Thyroid gland (tissue), 4 donors: ENCODE measurements at regions not wholly inside any gene's neighbourhood (a gene's known extent, or its start where the extent isn't known, plus 50 kb on each side); places are given as distances from the start of the nearest gene placed in this dataset.

Experiments
- DNase-seq, 2 donors: peaks; one replicate each; pipeline ENCODE4 v3.0.0-alpha.2; 2019
- H3K27ac ChIP-seq, 3 donors: fragments of 200-600 bp; sonication (generic); 1 replicate in 2 of 3; 2 replicates in 1 of 3; pipeline ENCODE4 v1.5.1; 2016 to 2019; ENCODE audit warnings: mild to moderate bottlenecking in 1 of 3, moderate library complexity in 1 of 3
- H3K27me3 ChIP-seq: fragments of 200-600 bp; sonication (generic); one replicate; pipeline ENCODE4 v1.5.1; 2019
- H3K36me3 ChIP-seq, 2 donors: fragments of 200-600 bp; sonication (generic); one replicate each; pipeline ENCODE4 v1.5.1; 2016 to 2019
- H3K4me1 ChIP-seq, 2 donors: fragments of 200-600 bp; sonication (generic); one replicate each; pipeline ENCODE4 v1.5.1; 2017 to 2019
- H3K4me3 ChIP-seq, 3 donors: fragments of 200-600 bp; sonication (generic); replicated peaks in 1 of 3; 1 replicate in 2 of 3; 2 replicates in 1 of 3; pipeline ENCODE4 v1.5.1; 2016; ENCODE audit warnings: mild to moderate bottlenecking in 1 of 3
- H3K9me3 ChIP-seq: fragments of 200-600 bp; sonication (generic); one replicate; pipeline ENCODE4 v1.5.1; 2017
- CTCF ChIP-seq, 6 experiments: fragments of 200-600 bp in 3 of 6; fragments of 450-650 bp in 3 of 6; sonication (generic) in 3 of 6; IDR thresholded peaks; one replicate each; pipeline ENCODE4 v1.5.1; 2016 to 2019; ENCODE audit warnings: antibody characterized with exemption in 6 of 6, mild to moderate bottlenecking in 2 of 6, inconsistent platforms in 1 of 6, moderate library complexity in 1 of 6
- POLR2A ChIP-seq, 2 donors: fragments of 450-650 bp; IDR thresholded peaks; one replicate each; pipeline ENCODE4 v1.6.1; 2017; ENCODE audit warnings: antibody characterized with exemption in 2 of 2, mild to moderate bottlenecking in 2 of 2, moderate library complexity in 1 of 2
- WGBS, 2 donors: methylation state at CpG; one replicate each; pipeline ENCODE4 v1.1.5; 2017; 5-methylcytosine and 5-hydroxymethylcytosine counted together
- intact Hi-C: fragments of 100-400 bp; cut with DNase I; formaldehyde crosslinking; loops from one replicate; pipeline ENCODE4 v1.15.1; 2023

- DNase-seq, result no peak
- Histone ChIP-seq H3K4me3 (no peak overlapping the region), H3K9me3 (no peaks in the 10 kb centered on the region), H3K4me1 (no peaks in the 10 kb centered on the region), H3K27me3 (no peaks in the 10 kb centered on the region), H3K27ac (no peak overlapping the region), H3K36me3 (no peaks in the 10 kb centered on the region)
- TF ChIP-seq CTCF (IDR thresholded peaks at IDR 0.05), result no peak
- TF ChIP-seq POLR2A (IDR thresholded peaks at IDR 0.05), result no peak
- WGBS, 2 donors, result 89 to 95% methylated on average over 1 of the region's 1 CpG
- intact Hi-C loops, result no loop called here
These were observed 361.6 kb upstream of the MARCKS start for GRCh38 chr6:113495521-113495920.

- Histone ChIP-seq H3K4me3 (no peak overlapping the region), H3K4me1 (no peaks in the 10 kb centered on the region), H3K27ac (no peak overlapping the region), H3K9me3 (no peaks in the 10 kb centered on the region), H3K27me3 (no peaks in the 10 kb centered on the region), H3K36me3 (no peaks in the 10 kb centered on the region)
- intact Hi-C loops, result no loop called here
- peak in 1 of 2 donors; percentile 11 for DNase-seq
- no peak for TF ChIP-seq POLR2A (IDR thresholded peaks at IDR 0.05)
- TF ChIP-seq CTCF (IDR thresholded peaks at IDR 0.05), result no peak
- 69% methylated on average over 4 of the region's 4 CpGs for WGBS, 2 donors
These were observed 361.0 kb upstream of the MARCKS start for GRCh38 chr6:113496166-113496565.

GRCh38 chr6:113500221-113500620 is 356.9 kb upstream of the MARCKS start:
- Histone ChIP-seq H3K36me3 (no peaks in the 10 kb centered on the region), H3K9me3 (no peaks in the 10 kb centered on the region), H3K27me3 (no peaks in the 10 kb centered on the region), H3K4me1 (no peaks in the 10 kb centered on the region), H3K4me3 (no peak overlapping the region), H3K27ac (no peak overlapping the region)
- DNase-seq, result no peak
- intact Hi-C loops, result no loop called here
- TF ChIP-seq CTCF (IDR thresholded peaks at IDR 0.05) (no peak), POLR2A (IDR thresholded peaks at IDR 0.05) (no peak)
- WGBS, 2 donors, result 51 to 66% methylated on average over 1 of the region's 1 CpG

- Histone ChIP-seq H3K36me3 (no peaks in the 10 kb centered on the region), H3K27me3 (no peaks in the 10 kb centered on the region), H3K4me1 (no peaks in the 10 kb centered on the region), H3K4me3 (no peak overlapping the region), H3K9me3 (no peaks in the 10 kb centered on the region), H3K27ac (no peak overlapping the region)
- TF ChIP-seq CTCF (IDR thresholded peaks at IDR 0.05) (no peak), POLR2A (IDR thresholded peaks at IDR 0.05) (no peak)
- no peak for DNase-seq
- 75 to 85% methylated on average over 2 of the region's 2 CpGs for WGBS, 2 donors
- intact Hi-C loops, result no loop called here
These were observed 352.0 kb upstream of the MARCKS start for GRCh38 chr6:113505084-113505699.

- TF ChIP-seq POLR2A (IDR thresholded peaks at IDR 0.05), result no peak
- no peak for TF ChIP-seq CTCF (IDR thresholded peaks at IDR 0.05)
- H3K9me3 ChIP-seq, result no peaks in the 10 kb centered on the region
- H3K4me3 ChIP-seq, result no peak overlapping the region
- DNase-seq, result no peak
- H3K4me1 ChIP-seq, result no peaks in the 10 kb centered on the region
- H3K27ac ChIP-seq, result no peak overlapping the region
- H3K27me3 ChIP-seq, result no peaks in the 10 kb centered on the region
- WGBS, 2 donors, result 85 to 89% methylated on average over 3 of the region's 3 CpGs
- no peaks in the 10 kb centered on the region for H3K36me3 ChIP-seq
- intact Hi-C loops, result no loop called here
These were observed 348.9 kb upstream of the MARCKS start for GRCh38 chr6:113508249-113508648.
